Neural cell (in vitro differentiated cells): ENCODE measurements at regions not wholly inside any gene's neighbourhood (a gene's known extent, or its start where the extent isn't known, plus 50 kb on each side); places are given as distances from the start of the nearest gene placed in this dataset.

Source experiments
- EP300 ChIP-seq: fragments of 450-650 bp; conservative IDR thresholded peaks from 2 replicates; pipeline ENCODE4 v1.6.1; 2014; ENCODE audit warnings: antibody characterized with exemption, mild to moderate bottlenecking, moderate library complexity; ENCODE audit not compliant: poor library complexity, severe bottlenecking
- EZH2 ChIP-seq: fragments of 200-600, 300-800 bp; shearing (Covaris generic), sonication (generic); IDR thresholded peaks from 2 replicates; pipeline ENCODE4 v1.6.1; 2014; ENCODE audit warnings: antibody characterized with exemption, low read length, borderline replicate concordance, mild to moderate bottlenecking; ENCODE audit not compliant: insufficient read depth, poor library complexity, severe bottlenecking
- MXI1 ChIP-seq: fragments of 450-650 bp; conservative IDR thresholded peaks from 2 replicates; pipeline ENCODE4 v1.6.1; 2014; ENCODE audit warnings: antibody characterized with exemption, mild to moderate bottlenecking; ENCODE audit not compliant: poor library complexity, severe bottlenecking
- POLR2AphosphoS5 ChIP-seq: IDR thresholded peaks from 2 replicates; pipeline ENCODE4 v1.6.1; 2012
- RAD21 ChIP-seq: fragments of 450-650 bp; conservative IDR thresholded peaks from 2 replicates; pipeline ENCODE4 v1.6.1; 2014; ENCODE audit warnings: antibody characterized with exemption, mild to moderate bottlenecking, moderate library complexity
- SMC3 ChIP-seq: fragments of 450-650 bp; conservative IDR thresholded peaks from 2 replicates; pipeline ENCODE4 v1.6.1; 2014; ENCODE audit warnings: antibody characterized with exemption, mild to moderate bottlenecking, moderate library complexity; ENCODE audit not compliant: poor library complexity
- TAF1 ChIP-seq: IDR thresholded peaks from 2 replicates; pipeline ENCODE4 v1.6.1; 2012; ENCODE audit warnings: low read depth
- TF ChIP-seq, protein P1 (sequence below): fragments of 450-650 bp; IDR thresholded peaks from 2 replicates; pipeline ENCODE4 v1.5.1; 2014; ENCODE audit warnings: antibody characterized with exemption, mild to moderate bottlenecking, moderate library complexity; ENCODE audit not compliant: poor library complexity, severe bottlenecking

DNA sequence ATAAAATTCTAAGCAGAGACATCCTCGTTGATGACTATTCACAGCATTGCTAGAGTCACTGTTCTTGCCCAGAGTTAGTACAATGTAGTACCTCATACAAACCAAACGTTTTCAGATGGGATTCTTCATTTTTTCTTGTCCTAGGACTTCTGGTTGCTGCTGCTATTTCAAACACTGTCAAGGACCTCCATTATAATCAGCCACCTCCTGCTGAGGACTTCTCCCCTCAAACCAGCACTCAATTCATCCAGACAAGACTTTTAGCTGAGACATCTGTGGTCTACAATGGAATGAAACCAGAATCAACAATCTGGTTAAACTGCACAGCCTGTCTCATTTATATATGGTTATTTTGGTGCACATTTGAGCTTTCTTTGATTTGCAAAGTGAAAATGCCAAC lies 1008.8 kb downstream of the STPG2 start:
- no peak for TF ChIP-seq SMC3
- TF ChIP-seq, protein P1, sequence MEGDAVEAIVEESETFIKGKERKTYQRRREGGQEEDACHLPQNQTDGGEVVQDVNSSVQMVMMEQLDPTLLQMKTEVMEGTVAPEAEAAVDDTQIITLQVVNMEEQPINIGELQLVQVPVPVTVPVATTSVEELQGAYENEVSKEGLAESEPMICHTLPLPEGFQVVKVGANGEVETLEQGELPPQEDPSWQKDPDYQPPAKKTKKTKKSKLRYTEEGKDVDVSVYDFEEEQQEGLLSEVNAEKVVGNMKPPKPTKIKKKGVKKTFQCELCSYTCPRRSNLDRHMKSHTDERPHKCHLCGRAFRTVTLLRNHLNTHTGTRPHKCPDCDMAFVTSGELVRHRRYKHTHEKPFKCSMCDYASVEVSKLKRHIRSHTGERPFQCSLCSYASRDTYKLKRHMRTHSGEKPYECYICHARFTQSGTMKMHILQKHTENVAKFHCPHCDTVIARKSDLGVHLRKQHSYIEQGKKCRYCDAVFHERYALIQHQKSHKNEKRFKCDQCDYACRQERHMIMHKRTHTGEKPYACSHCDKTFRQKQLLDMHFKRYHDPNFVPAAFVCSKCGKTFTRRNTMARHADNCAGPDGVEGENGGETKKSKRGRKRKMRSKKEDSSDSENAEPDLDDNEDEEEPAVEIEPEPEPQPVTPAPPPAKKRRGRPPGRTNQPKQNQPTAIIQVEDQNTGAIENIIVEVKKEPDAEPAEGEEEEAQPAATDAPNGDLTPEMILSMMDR, result no peak
- no peak for TF ChIP-seq EP300
- no peak for TF ChIP-seq RAD21
- TF ChIP-seq TAF1, result no peak
- no peak for TF ChIP-seq MXI1
- no peak for TF ChIP-seq EZH2
- no peak for TF ChIP-seq POLR2AphosphoS5
